ENCODE measurements at regions not wholly inside any gene's neighbourhood (a gene's known extent, or its start where the extent isn't known, plus 50 kb on each side); places are given as distances from the start of the nearest gene placed in this dataset.

DNA sequence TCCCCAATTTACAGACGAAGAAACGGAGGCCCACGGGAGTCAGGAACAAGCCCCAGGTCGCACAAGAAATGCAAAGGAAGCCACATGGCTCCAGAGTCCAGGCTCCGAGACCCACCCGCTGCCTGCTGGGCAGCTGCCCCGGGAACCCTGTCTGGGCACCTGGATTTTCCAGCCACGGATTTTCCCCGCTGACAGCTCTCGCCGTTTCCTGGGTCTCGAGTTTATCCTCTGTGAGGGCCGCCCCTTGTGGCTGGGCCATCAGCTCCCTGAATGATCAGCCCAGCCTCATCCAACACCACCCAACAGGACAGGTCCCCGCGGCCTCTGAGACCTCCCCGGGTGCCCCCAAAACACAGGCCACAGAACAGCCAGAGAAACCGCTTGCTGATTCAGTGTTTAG, 189.7 kb downstream of the BRD1 start:
- no peak for DNase-seq

DNA sequence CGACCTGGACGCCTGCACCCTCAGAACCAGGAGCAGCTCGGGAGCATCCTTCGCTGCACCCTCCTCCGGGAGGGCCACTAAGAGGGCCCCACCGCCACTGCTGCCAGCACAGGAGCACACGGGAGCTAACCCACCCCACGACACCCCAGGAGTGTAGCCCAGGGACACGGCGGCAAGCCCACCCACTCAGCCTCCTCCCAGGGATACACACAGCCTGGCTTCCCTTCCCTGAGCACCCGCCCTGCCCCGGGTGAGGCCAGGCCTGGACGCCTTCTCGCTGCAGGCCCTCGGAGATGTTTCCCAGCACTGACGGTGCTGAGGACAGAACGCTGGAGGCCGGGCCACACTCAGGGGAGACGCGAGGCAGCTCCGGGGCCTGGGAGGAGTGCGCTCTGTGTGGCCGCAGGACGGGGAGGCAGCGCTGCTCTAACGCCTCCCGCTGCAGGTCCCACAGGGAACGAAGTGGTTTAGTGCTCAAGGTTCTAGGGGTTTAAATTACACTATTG, 190.4 kb downstream of the BRD1 start:
- no peak for DNase-seq

DNA sequence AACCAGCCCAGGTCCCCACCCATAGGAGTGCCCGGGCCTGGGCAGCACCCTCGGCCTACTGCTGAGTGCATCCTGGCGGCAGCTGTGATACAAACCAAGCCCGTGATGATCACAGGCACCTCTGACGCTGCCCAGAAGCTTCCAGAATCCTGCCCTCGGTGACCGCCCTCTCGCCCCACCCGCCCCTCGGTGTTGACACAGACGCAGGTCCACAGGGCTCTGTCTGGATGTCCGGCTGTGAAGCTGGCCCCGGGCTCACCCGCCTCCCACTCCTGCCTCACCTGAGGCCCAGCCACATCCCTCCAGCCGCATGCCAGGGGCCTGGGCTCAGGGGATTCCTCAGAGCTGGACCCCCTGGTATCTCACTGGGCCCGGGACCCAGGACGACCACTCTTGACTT, 191.0 kb downstream of the BRD1 start:
- no peak for DNase-seq

DNA sequence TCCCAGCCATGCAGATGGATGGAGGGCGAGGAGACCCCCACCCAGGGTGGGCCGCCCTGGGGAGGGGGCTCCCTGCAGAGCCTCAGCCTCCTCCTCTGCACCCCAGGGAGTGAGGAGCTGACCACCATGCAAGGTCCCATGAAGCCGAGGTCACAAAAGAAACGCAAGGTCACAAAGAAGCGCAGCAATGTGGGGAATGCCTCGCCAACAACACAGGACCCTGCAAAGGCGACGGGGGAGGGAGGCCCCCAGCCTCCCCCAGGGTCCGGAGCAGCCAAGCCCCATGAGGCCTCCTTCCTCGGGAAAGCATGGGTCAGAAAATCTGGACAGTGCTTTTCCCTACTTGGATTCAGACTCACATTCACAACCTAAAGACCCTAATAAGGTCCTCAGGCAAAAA, 191.5 kb downstream of the BRD1 start:
- DNase-seq = no peak

DNA sequence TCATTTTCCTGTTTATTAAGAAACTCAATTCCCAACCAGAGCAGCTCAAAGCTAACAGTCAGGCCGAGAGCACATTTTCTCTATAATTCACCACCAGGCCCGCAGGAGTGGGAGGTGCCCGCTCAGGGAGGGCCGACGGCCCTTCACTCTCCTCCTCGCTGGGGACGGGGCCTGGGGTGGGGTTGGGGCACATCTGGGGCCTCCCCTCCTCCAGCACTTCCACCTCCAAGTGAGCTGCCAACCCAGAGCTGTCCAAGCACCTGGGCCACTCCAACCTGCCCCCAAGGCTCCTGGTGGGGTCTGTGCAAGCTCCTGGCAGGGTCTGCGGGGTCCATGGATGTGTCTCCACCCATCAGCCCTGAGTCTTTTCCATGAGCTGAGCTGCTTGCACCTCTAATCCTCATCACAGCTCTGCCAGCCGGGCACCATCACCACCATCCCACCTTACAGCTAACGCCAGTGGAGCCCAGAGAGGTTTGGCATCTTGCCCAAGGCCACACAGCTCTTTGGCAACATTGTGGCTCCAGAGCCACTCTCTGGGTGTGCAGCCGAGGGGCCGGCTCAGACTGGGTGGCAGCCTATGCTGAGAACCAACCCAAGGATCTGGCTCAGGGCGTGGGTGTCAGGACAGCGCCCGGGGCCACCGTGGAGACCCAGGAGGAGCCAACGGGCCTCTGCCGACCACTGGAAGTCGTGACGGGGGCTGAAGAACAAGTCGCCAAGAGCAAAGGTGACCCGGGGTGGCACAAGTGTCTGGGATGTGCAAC, 193.5 kb downstream of the BRD1 start:
- no peak for DNase-seq

DNA sequence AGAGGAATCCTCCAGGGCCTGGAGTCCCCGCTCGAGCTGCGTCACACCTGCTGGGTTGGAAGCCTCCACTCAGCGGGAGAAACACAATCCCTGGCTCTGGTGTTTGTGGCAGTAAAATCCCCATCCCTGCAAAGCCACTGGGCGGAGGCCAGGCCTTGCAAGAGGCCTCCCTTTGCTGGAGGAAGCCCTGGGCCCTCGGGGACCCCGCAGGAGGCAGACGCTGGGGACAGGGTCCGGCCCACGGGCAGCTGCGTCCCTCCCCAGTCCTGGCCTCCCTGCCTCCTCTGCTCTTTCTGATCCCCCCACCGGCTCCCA, 194.7 kb downstream of the BRD1 start:
- DNase-seq = no peak

DNA sequence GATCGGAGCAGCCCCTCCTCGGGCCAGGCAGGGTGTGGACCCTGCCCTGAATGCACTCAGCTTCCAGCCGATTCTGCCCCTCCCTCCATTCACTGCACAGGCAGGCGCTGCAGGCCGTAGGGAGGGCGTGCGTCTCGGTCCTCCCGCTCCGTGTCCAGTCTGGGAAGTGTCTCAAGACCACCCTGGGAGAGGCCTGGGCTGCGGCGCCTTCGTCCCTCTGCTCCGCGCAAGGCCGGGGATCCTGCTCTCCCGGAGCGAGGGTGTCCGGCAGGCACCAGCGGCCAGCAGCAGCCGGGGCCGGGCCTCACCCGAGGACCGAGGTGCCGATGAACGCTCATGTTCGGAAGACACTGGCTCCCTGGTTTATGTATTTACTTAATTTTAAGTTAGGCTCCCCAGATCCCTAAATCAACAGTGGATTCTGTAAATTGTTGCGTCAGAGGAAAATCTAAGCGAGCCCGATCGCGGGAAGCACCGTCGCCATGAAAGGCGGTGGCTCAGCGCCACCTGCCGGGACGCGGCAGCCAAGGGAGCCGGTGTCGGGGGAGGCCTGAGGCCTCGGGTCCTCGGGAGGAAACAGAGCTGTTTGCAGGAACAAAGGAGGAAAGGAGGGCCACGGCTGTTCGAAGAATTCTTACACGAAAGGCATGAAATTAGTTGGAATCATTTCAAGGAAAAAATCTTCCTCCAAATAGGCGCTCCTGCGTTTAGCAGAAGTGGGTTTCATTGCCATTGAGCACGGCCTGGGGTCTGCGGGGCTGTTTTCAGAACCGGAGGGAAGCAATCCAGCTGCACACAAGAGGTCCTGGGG, 195.3 kb downstream of the BRD1 start:
- DNase-seq = peak; percentile 56

DNA sequence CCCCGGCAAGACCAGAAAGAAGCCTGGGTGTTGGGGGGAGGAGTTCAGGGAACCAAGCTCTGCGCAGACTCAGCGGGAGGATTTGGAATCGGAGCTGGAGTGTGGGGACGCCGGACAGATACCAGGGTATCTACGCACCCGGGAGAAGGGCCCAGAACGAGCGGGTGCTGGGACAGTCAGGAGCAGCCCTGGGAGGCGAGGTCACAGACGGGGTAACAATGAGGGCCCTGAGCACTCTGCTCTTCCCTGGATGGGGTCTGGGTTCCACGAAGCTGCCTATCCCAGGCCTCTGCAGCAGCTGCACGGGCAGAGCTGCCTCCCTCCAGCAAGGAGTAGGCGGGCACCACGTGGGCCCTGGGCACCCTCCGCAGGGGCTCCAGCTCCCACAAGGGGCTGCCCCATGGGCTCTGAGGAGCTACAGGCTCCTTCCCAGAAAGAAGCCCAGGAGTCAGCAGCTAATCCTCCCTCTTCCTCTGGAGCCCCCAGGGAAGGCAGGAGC, 197.2 kb downstream of the BRD1 start:
- no peak for DNase-seq

DNA sequence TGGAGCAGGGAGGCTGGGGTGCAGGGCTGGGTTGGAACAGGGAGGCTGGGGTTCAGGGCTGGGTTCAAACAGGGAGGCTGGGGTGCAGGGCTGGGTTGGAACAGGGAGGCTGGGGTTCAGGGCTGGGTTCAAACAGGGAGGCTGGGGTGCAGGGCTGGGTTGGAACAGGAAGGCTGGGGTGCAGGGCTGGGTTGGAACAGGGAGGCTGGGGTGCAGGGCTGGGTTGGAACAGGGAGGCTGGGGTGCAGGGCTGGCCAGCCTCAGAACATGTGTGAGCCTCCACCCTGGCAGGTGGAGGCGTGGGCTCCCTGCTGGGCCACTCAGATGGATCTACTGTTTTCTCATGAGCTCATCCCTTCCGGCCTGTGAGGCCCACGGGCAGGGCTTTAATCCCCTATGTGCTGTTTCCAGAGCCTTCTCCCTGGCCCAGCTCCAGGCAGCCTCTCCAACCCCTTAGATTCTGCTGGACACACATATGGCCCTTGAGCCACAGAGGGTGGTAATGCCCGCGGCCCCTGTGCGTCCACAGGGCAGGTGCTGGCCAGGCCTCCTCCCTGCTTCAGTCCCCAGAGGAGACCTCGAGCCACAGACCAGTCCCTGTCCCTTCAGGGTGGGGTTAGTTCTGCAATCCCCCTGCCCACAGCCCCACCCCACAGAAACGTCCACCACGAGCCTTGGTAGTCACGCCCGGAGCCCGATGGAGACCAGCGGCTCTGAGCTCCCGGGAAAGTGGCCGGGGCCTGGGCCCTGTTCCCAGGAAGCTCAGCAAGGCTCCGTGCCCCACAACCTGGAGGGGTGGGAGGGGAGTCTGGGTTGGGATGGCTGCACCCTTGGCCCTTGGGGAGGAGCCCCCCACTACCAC, 197.9 kb downstream of the BRD1 start:
- no peak for DNase-seq

DNA sequence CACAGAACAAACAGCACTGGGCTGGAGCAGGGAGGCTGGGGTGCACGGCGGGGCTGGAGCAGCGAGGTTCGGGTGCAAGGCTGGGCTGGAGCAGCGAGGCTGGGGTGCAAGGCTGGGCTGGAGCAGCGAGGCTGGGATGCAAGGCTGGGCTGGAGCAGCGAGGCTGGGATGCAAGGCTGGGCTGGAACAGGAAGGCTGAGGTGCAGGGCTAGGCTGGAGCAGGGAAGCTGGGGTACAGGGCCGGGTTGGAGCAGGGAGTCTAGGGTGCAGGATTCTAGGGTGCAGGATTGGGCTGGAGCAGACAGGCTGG, 198.5 kb downstream of the BRD1 start:
- DNase-seq = no peak

DNA sequence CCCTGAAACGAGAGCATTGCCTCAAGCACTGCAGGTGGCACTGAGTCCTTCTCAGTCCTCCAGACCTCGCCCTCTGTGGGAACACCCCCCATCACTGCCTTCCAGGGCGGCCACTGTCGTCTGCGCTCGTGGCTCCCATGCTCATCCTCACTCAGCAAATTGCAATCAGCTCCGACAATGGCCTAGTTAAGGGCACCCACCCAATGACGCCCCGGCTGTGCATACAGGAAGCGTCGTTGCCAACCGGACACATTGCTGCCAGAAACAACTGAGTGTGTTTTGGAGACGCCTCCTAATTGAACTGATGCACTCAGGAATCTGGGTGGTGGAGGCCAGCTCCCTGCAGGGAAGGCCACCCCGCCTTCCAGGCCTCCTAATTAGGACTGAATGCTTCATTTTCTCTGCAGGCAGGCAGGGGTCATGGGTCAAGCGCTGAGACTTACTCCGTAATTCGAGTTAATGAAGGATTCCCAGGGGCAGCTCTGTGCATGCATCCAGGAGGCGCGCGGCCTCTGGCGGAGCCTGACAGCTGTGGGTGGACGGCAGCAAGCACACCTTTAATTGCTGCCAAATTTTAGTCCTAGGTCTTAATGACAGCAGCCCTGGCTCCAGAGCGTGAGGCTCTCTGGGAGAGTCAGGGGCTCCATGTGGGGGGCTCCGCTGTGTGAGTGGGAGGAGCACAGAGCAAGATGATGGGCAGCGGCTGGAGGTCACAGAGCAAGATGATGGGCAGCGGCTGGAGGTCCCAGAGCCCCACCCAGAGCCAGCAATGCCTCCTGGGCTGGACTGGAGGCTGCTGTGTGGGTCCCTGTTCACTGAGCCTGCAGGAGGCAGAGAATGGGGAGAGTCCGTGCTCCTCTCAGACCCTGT, 199.0 kb downstream of the BRD1 start:
- DNase-seq = no peak

DNA sequence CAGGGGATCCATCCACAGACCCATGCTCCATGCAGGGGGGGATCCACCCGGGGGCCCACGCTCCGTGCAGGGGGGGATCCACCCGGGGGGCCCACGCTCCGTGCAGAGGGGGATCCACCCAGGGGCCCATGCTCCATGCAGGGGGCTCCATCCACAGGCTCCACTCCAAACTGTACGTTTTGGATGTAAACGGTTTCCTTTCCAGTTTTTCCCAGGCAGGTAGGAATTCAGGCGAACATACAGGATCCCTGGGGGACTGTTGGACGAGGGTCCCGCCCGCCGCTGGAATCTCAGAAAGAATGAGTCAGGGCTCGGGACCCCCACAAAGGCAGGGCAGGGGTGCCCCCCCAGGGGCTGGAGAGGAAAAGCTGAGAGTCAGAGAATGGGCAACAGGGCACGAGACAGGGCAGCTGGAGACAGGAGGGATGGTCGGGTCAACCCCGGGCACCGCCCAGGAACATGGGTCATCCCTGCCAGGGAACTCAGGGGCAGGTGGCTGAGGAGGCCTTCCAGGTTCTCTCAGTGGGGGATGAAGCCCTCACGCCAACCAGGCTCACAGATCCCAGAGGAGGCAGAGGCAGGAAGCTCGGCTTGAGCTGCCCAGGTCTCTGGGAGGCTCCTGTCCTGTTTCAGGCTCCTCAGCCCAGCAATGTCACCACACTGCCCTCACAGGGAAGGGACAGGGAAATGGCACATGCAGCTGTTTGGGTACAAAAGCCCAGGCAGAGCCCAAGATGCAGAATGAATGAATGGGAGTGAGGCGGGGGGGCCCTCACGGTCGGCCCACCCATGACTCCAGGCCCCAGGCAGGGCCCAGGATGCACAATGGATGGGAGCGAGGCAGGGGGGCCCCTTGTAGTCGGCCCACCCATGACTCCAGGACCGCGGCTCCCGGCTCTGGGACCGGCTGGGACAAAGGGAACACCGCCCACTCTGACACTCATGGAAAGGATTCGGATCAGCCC, 200.2 kb downstream of the BRD1 start:
- DNase-seq = no peak

DNA sequence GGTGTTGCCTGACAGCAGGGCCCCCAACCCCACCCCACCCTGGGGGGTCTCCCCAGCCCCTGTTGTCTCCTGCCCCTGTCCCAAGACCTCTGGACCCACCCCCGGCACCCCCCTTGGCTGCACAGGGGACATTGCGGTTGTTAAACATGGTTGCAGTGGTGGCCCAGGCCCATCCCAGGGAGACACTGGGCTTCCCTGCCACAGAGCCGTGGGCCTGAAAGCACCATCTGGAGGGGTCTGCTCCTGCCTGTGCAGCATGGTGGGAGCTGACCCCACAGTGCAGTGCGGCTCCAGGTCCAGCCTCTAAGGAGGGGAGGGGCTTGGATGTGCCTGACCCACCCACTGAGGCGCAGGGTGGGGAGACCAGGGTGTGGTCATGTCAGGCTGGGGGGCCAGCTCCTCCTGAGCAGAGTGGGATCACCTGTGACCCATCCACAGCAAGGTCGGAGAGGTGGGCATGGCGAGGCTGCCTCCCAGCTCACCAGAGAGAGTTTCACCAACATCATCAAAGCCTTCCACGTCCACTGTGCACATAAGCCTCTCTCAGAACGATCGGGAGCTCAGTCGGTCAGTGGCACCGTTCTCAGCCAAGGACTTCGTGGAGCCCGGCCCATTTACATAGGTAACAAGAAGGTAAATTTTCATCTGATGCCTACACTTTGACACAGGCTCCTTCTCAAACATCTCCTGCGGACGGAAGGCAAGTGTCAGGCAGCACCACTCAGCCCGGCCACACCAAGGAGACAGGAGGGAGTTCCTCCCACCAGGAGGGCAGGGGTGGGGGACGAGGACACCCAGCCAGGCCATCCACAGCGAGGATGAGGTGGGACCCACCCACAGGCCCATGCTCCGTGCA, 201.1 kb downstream of the BRD1 start:
- DNase-seq = no peak

DNA sequence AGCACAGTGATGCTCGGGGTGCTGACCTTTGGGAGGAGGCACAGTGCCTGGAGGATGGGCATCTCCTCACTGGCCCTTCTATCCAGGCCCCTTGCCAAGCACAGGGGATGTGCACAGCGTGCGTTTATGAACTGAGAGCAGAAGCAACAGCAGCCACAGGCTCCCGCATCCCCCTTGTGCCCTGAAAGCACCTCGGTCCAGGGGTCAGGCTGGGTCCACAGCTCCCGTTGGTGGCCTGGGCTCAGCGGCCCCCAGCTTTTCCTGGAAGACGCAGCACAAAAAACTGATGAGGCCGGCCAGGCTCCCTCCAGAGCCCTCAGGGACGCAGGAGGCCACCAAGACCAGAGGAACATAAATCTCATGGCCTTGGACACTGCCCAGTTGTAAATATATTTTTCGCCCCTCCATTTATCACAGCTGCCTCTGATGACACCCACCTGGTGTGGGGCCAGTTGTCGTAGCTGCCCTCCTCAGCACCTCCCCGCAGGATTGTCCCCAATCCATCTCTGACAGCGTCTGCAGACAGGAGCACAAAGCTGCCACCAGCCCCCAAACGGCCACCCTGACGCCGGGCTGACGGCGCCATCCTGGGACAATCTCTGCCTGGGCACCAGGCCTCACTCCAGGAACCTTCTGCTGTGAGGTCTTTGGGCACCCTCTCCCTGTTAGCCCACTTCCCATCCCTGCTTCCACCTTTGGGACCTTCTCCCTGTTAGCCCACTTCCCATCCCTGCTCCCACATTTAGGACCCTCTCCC, 203.1 kb downstream of the BRD1 start:
- DNase-seq = no peak

DNA sequence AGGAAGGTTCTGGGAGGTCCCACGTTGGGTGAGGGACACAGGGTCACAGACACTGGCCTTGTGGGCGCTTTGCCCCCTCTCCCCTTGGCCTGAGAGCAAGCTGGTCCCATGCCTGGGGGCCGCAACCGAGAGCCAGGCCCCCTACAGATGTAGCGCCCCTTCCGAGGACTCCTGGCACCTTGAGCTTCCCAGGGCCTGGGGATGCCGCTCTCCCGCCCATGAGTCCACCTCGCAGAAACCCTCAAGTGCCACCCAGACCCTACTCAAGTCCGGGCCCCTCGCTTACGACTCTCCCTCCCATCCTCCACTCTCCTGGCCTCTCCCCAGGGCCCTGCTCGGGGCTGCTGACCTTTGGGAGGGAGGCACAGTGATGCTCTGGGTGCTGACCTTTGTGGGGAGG, 204.0 kb downstream of the BRD1 start:
- no peak for DNase-seq

DNA sequence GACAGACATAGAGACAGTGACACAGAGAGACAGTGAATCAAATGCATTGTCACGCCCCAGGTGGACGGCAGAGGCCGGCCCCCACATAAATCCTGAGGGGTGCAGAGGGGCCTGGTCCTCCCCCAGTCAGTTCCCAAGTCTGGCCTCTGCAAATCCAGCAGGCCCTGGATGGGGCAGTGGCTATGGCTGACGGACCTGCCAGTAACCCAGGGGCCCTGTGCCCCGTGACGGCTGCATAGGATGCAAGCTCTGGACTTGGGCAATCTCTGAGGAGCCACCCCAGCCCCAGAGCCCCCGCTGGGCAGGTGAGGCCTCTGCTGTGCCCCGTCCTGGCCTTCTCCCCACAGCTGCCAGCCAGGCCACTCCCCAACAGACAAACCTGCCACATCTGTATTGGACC, 204.5 kb downstream of the BRD1 start:
- DNase-seq = no peak

DNA sequence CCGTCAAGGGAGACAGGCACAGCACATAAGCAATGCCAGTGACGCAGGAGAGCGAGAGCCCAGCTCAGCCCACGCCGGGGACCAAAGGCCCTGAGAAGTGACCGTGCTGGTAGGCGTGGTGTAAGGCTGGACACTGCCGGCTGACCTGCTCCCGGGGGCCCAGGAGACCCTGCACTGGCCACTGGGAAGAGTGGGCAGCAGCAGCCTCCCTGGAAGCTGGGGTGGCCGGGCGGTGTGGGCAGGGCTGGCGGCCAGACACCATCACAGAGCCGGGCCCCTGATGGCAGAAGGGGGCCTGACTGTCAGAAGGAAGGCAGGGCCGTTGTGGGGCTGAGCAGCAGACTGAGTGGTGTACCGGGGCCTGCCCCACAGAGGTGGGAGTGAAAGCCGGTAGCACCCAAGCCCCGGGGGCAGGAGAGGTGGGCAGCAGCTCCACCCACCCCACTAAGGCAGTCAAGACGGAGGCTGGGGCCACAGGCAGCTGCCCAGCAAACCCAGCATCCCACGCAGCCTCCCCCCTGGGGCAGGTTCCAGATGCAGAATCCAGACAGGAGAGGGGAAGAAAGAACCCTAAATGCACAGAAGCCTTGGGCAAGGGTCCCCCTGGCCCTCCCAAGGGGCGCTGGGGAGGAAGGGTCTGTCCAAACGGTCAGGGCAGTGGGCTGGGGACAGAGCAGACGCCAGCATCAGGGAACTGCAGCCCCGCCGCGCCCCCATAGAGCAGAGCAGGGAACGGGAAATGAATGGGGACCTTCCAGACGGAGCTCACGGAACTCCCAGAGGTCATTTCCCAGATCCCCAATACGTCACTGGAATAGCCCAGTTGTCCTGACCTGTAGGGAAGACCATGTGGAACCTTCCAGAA, 205.2 kb downstream of the BRD1 start:
- no peak for DNase-seq

DNA sequence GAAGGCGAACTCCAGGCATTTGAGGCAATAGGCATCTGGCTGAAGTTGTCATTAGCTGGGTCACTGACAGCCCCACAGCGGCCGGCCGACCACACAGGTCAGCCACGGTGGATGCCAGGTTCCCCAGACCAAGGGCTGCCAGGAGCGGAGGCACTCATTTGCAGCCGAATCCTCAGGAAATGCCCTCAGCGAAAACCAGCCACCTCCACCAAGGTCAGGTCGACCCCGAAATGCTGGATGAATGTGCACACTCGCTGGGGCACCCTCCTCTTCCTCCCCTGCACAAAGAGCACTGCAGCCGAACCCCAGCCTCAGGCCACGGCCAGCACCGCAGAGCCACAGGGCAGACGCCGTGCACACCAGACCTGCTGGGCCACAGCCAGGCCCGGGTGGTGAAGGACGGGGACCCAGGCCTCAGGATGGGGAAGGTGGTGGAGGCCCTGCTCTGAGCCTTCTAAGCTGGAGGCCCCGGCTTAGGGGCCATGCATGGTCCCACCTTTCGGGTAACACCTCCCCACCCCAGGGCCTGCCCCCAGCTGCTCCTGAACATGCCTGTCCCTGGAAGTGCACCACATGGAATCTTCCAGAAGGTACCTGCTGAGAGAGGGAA, 206.0 kb downstream of the BRD1 start:
- no peak for DNase-seq
